GM19467 (cell line): ENCODE measurements at regions not wholly inside any gene's neighbourhood (a gene's known extent, or its start where the extent isn't known, plus 50 kb on each side); places are given as distances from the start of the nearest gene placed in this dataset.

Experiments used
- ATAC-seq: cut with Tn5 transposase; IDR thresholded peaks from one replicate; pipeline ENCODE4 v1.9.1; 2021; ENCODE audit warnings: mild to moderate bottlenecking, moderate library complexity; ENCODE audit not compliant: unreplicated experiment

GRCh38 chr6:113642714-113643406 is 214.3 kb upstream of the MARCKS start:
- peak; percentile 95 for ATAC-seq

GRCh38 chr6:113643407-113643770 is 213.8 kb upstream of the MARCKS start:
- no peak for ATAC-seq

DNA sequence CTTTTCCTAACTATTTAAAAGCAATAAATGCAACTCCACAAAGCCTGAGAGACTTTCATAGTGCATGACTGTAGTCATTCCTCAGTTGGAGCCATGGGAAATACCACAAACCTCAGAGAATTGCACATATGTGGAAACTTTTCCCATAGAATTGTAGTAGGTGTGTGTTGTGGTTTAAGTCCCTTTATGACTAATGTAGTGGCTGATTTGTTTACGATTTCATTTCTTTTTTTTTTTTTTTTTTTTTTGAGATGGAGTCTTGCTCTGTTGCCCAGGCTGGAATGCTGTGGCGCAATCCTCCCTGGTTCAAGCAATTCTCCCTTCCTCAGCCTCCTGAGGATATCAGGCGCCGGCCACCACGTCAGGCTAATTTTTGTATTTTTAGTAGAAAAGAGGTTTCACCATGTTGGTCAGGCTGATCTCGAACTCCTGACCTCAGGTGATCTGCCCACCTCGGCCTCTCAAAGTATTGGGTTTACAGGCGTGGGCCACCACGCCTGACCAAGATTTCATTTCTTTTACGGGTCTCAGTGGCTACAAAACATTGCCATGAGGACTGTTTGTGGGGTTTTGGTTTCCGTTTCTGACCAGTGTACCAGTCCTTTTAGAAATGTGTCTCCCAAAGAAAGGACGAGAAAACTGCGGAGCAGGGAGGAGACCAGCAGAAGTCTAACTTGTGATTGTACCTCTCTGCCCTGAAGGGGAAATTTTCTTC is 212.1 kb upstream of the MARCKS start:
- no peak for ATAC-seq

GRCh38 chr6:113645576-113645970 is 211.6 kb upstream of the MARCKS start:
- no peak for ATAC-seq

GRCh38 chr6:113645986-113646385 is 211.2 kb upstream of the MARCKS start:
- no peak for ATAC-seq

GRCh38 chr6:113646701-113647100 is 210.4 kb upstream of the MARCKS start:
- no peak for ATAC-seq

GRCh38 chr6:113647143-113647889 is 209.8 kb upstream of the MARCKS start:
- ATAC-seq = peak; percentile 30

- no peak for ATAC-seq
Measured at GRCh38 chr6:113648698-113649097, 208.4 kb upstream of the MARCKS start.

DNA sequence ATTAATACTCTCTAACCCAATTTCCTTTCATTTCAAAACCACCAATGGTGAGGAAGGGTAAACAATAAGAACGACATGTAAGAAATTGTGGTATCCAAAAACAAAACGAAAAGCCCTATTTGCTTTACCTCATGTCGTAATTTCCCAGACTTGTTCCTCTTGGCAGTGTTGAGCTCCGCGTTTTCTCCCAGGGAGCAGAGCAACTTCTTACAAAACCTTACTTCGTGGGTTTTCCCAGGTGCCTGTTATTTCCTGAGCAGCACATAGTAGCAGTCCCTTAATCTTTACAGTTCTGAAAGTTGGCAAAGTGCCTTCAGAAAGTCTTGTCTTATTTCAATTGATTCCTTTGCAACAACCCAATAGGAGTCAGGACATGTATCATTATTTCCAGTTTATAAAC is 207.9 kb upstream of the MARCKS start:
- no peak for ATAC-seq

GRCh38 chr6:113649880-113650609 is 207.1 kb upstream of the MARCKS start:
- no peak for ATAC-seq

DNA sequence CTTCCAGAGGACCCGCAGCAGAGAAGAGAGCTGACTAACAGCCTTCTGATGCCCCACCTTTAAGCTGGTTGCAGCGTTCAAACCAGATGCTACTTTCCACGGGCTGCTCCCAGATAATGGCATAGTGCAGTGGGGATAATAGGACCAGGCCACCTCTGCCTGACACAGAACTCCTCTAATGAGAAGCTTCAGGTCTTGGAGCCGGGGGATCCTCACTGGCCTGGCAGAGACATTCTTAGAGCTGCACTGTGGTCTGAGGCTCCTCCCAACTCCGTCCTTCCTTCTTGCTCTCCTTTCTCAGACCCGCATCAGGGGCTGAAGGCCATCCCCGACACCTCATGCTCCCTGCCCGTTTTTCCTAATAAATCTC is 206.6 kb upstream of the MARCKS start:
- ATAC-seq = no peak

DNA sequence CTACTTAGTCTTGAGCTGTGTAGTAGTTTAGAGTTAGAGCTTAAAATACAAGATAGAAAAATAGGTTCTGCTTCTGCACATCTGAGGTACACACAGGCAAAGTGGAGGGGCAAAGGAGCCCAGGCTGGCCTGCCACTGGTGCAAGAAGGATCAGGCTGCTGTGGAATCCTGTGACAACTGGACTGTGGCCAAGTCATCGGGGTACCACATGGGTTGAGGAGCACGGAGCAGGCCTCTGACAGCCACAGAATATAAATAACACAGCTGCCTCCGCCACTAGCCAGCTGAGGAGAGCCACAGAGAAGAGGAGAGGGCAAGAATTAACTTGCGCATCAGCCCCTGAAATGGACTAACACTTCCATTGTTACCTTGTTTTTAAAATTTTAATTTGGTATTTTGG is 206.0 kb upstream of the MARCKS start:
- no peak for ATAC-seq

DNA sequence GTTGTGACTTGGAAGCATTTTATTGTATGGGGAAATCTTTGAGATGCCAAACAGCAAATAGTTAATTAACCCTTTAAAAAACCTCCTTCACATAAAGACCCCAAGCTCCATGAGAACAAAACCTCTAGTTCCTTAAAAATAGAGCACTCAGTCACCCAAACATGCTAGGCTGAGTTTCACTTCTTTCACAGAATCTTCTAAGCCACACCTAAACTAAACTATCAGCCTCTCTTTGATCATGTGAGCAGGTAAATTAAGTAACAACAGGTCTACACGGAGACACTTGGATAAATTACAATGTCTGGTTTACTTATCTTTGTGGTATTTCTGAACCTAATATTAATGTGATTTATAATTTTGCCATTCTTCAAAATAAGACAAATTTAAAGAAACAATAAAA is 205.2 kb upstream of the MARCKS start:
- ATAC-seq = no peak

DNA sequence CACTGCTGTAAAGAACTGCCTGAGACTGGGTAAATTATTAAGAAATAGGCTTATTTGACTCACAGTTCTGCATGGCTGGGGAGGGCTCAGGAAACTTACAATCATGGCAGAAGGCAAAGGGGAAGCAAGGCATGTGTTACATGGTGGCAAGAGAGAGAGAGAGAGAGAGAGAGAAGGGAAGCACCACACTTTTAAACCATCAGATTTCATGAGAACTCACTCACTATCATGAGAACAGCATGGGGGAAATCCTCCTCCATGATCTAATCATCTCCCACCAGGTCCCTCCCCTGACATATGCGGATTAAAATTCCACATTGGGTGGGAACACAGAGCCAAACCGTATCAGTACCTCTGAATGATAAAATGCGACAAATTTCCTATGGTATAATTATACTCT is 203.9 kb upstream of the MARCKS start:
- ATAC-seq = no peak

DNA sequence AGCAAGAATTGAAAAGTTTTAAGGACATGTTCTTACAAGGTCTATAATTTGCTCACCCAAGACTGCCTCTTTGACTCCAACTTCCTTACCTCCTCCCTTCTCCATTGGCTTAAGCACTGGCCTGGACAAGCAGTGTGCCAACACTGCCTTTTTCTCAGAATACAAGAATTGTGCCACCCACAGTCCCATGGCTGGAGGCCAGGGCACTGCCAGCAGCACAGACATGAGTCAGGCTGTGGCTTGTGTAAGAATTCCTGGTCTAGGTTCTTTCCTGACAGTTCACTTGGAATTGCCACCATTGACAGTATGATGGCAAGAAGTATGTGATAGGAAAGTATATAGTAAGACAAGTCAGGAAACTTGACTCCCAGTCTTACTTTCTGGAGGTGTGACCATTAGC is 202.7 kb upstream of the MARCKS start:
- no peak for ATAC-seq

DNA sequence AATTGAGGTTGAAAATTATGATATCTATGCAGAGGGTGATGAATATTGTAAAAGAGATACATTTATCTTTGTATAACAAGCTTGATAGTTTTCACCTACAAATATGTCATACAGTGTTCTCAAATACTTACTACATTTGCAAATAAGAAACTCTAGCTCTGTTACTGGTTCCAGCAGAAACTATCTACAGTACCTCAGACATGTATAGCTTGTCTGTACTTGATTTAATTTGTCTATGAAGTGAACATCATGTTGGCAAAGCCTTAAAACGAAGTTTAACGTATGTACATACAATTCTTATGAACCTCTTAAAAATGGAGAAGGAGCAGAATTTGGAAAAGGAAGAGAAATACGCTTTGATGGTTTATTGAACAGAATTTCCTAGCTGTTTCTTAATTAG is 201.4 kb upstream of the MARCKS start:
- no peak for ATAC-seq

DNA sequence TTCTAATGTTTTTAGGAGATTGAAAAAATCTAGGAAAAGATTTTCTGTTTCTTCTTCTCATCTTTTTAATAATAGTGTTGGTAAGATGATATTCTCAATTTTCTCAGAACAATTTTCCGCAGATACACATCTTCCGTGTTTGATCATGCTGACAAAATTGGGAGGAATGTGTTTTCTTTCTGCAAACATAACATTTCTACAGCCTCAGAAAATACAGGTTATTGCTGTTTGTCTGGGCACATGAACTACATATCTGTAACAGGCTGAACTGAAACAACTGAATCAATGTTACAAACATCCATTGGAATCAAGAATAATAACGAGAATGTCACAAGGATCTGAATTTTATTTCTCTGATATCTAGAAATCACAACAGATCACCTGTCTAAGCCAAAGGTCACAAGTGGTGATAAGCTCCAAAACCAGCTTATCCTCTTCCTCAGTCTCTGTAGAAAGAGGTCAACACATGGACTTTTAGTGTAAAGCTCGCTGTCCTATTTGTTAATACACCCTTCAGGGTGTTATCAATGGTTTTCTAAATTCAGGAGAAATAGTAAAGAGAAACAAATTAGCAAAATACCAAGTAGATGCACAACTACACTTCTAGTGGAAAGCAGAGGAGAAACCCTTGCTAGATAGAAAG is 197.3 kb upstream of the MARCKS start:
- no peak for ATAC-seq

DNA sequence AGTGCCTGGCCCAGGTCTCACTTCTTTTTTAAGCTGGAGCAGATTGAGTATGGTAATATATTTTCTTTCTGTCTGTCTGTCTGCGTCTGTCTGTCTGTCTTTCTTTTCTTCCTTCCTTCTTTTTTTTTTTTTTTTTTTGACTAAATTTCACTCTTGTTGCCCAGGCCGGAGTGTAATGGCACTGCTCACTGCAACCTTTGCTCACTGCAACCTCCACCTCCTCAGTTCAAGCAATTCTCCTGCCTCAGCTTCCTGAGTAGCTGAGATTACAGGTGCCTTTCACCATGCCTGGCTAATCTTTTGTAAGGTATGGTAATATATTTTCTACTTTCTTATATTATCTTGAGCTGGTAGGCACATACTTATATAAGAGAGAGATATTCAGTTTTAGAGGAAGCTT is 196.3 kb upstream of the MARCKS start:
- no peak for ATAC-seq

DNA sequence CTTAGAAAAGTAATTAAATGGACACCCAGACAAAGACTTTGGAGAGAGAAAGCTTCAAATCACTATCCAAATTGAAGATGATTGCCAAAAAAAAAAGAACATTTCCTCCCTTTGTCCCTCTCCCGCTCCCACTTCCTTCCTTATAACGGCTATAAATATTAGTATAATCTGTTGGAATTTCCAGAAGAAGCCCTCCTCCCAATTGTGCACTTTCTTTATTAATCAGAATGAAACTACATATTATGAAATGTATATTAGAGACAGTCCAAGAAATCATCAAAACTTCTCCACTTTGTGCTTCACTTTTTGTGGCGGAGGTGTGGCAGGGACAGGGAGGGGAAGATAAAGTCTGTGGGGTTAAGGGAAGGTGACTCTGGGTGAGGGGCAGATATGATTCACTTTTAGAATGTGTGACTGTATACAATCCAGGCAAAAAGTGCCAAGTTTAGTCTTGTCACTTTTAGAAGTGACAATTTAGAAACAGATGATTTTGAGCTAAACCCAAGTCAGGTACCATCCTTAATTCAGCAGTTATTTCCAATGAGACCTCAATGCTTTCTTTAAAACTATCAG is 195.0 kb upstream of the MARCKS start:
- ATAC-seq = no peak

GRCh38 chr6:113662688-113663333 is 194.3 kb upstream of the MARCKS start:
- ATAC-seq = peak; percentile 59
